GM12874 (cell line): ENCODE measurements at regions not wholly inside any gene's neighbourhood (a gene's known extent, or its start where the extent isn't known, plus 50 kb on each side); places are given as distances from the start of the nearest gene placed in this dataset.

Source experiments
- TF ChIP-seq, protein P1 (sequence below): IDR thresholded peaks from 2 replicates; pipeline ENCODE4 v1.5.1; 2011; ENCODE audit warnings: low read depth, mild to moderate bottlenecking, control low read depth, low read length, moderate library complexity; ENCODE audit not compliant: insufficient read depth

DNA sequence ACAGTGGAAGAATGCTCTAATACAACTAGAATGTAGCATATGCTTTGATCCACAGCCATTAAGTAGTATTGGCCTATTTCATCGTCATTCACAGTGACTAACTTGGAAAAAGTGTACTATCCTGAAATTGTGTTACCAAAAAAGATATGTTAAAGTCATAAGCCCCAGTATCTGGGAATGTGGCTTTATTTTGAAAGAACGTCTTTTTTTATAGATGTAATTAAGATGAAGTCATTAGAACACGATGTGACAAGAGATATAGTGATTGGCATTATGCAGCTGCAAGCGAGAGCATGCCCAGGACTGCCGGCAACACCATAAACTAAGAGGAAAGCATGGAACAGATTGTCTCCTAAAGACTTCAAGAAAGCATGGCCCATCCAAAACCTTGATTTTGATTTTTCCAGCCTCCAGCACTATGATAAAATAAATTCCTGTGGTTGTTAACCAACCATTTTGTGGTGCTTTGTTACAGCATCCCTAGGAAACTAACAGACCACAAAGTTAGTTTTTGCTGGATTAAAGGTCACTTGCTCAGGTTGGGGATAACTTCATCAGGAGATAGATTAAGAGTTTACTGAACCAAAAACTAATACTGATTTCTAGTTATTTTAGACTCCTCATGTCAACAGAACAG, 870.6 kb upstream of the LRRC4C start:
- TF ChIP-seq, protein P1, sequence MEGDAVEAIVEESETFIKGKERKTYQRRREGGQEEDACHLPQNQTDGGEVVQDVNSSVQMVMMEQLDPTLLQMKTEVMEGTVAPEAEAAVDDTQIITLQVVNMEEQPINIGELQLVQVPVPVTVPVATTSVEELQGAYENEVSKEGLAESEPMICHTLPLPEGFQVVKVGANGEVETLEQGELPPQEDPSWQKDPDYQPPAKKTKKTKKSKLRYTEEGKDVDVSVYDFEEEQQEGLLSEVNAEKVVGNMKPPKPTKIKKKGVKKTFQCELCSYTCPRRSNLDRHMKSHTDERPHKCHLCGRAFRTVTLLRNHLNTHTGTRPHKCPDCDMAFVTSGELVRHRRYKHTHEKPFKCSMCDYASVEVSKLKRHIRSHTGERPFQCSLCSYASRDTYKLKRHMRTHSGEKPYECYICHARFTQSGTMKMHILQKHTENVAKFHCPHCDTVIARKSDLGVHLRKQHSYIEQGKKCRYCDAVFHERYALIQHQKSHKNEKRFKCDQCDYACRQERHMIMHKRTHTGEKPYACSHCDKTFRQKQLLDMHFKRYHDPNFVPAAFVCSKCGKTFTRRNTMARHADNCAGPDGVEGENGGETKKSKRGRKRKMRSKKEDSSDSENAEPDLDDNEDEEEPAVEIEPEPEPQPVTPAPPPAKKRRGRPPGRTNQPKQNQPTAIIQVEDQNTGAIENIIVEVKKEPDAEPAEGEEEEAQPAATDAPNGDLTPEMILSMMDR, result no peak

DNA sequence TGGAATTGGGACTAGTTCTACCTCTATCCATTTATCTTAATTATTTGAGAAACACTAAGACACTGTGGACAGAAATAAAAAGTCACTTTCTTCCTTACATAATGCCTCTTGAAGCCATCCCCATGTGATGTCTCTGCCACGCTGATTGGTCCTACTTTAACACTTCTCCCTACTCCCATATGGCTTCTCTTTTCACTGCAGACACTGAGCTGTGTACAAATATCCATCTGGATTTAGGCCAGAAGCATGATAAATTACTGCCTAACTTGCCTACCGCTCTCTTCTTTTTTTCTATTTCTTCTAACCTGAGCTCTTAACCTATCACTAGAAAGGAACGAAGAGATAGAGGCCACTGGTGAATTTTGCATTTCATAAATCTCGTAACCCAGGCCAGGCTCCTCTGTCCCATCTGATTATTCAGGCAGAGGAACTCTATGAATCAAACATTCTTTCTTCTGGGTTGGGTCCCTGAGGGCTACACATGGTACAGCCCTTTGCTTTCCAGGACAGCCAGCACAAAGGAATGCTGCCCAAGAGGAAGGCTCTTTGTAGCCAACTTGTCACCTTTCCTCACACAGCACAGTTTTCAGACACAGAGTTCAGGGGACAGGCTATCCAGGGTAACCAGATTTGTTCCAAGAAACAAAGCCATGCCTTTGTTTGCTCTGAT, 878.5 kb upstream of the LRRC4C start:
- TF ChIP-seq, protein P1, result no peak

DNA sequence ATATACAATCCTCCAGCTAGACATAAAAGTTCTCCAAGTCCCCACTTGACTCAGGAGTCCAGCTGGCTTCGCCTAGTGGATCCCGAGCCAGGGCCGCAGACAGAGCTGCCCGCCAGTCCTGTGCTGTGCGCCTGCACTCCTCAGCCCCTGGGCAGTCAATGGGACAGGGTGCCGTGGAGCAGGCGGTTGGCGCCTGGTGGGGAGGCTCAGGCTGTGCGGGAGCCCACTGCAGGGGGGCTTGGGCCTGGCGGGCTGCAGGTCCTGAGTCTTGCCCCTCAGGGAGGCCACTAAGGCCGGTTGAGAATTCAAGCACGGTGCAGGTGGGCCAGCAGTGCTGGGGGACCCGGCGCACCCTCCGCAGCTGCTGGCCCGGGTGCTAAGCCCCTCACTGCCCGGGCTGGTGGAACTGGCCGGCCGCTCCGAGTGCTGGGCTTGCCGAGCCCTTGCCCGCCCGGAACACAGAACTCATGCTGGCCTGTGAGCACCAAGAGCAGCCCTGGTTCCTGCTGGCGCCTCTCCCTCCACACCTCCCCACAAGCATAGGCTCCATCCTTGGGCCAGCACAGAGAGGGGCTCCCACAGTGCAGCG, 884.8 kb upstream of the LRRC4C start:
- TF ChIP-seq, protein P1, result no peak

DNA sequence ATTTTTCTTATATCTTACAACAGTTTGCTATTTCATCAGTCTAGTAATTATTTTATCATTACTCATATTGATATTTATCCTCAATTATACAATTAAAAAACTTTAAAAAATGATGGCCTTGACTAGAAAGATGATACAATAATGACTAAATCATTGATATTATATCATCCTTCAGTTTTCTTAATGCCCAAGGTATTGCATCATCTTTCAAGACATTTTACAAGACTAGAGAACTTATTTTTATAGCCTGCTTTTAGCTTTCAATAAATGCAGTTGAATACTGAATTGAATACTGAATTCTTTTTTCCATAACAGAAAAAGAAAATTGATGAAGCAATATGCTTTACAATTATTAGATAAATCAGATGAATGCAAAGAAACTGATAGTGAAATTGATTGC, 886.5 kb upstream of the LRRC4C start:
- TF ChIP-seq, protein P1, result no peak

DNA sequence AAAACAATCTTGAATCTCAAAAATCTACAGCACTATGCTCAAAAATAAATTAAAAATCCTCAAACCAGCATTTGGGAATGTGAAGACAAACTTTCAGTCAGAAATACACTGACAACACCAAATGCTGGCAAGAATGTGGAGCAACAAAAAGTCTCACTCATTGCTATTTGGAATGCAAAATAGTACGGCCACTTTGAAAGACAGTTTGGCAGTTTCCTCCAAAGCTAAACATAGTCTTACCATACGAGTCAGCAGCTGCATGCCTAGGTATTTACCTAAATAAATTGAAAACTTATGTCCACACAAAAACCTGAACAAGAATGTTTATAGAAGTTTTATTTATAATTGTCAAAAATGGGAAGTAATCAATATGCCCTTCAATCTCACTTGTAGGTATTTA, 904.2 kb upstream of the LRRC4C start:
- TF ChIP-seq, protein P1, result no peak

DNA sequence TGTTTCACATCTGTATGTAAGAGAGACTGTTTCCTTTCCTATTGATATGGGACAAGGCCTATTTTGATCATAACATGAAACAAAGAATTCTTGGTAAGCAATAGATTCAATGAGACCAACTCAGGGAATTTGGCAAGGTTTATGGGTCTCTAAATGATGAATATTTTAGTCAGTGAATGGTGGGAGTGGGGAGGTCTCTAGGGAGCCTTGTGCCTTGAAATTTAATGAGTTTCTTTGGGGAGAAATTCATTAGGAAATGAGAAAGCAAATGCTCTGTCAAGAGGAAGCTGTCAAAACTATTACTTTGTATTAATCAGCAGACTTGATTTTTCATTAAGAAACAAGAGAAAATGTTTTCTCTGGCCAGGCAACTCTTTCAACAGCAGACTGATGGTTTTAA, 921.7 kb upstream of the API5 start:
- TF ChIP-seq, protein P1, result no peak

DNA sequence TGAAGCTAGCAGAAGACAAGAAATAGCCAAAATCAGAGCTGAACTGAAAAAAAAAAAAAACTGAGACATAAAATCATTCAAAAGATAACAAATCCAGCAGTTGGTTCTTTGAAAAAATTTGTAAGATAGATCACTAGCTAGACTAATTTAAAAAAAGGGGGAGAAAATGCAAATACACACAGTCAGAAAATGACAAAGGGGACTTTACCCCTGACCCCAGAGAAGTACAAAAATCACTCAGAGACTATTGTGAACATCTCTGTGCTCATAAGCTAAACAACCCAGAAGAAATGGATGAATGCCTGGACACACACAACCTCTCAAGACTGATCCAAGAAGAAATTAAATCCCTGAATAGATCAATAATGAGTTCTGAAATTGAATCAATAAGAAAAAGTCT, 914.3 kb upstream of the API5 start:
- TF ChIP-seq, protein P1, result no peak
